K562 (cell line): ENCODE measurements at regions not wholly inside any gene's neighbourhood (a gene's known extent, or its start where the extent isn't known, plus 50 kb on each side); places are given as distances from the start of the nearest gene placed in this dataset.
A peak's percentile ranks its signal among the peaks of the same experiment; 100 is the strongest.

Source experiments
- COPS2 ChIP-seq: fragments of 450-650 bp; conservative IDR thresholded peaks from 2 replicates; pipeline ENCODE4 v1.6.1; 2016; ENCODE audit warnings: mild to moderate bottlenecking, moderate library complexity
- ELF4 ChIP-seq: fragments of 450-650 bp; formaldehyde crosslinking; IDR thresholded peaks from 2 replicates; pipeline ENCODE4 v1.4.0; 2022; ENCODE audit warnings: missing genetic modification characterization
- ERF ChIP-seq: fragments of 450-650 bp; formaldehyde crosslinking; IDR thresholded peaks from 2 replicates; pipeline ENCODE4 v1.4.0; 2020; ENCODE audit warnings: mild to moderate bottlenecking, mixed read lengths
- FOS ChIP-seq: IDR thresholded peaks from 3 replicates; pipeline ENCODE4 v1.6.1; 2011; ENCODE audit not compliant: insufficient read length; ENCODE audit errors: extremely low read depth
- FUS ChIP-seq: fragments of 200-400 bp; formaldehyde crosslinking; optimal IDR thresholded peaks from 2 replicates; pipeline ENCODE3; 2017; ENCODE audit warnings: low read depth, low read length
- HLTF ChIP-seq: fragments of 450-650 bp; IDR thresholded peaks from 2 replicates; pipeline ENCODE4 v1.6.1; 2016
- ILK ChIP-seq: fragments of 450-650 bp; IDR thresholded peaks from 2 replicates; pipeline ENCODE4 v1.6.1; 2016; ENCODE audit warnings: missing genetic modification characterization, low read depth, mild to moderate bottlenecking, missing compliant biosample characterization, moderate library complexity, borderline replicate concordance
- JUNB ChIP-seq: fragments of 450-650 bp; formaldehyde crosslinking; conservative IDR thresholded peaks from 2 replicates; pipeline ENCODE4 v1.4.0; 2020; ENCODE audit warnings: mild to moderate bottlenecking
- KLF13 ChIP-seq: fragments of 450-650 bp; IDR thresholded peaks from 2 replicates; pipeline ENCODE4 v1.6.1; 2016; ENCODE audit warnings: missing genetic modification characterization, low read depth, mild to moderate bottlenecking, missing compliant biosample characterization, moderate library complexity, borderline replicate concordance
- MAFG ChIP-seq: fragments of 450-650 bp; conservative IDR thresholded peaks from 2 replicates; pipeline ENCODE4 v1.6.1; 2016; ENCODE audit warnings: missing genetic modification characterization, missing compliant biosample characterization
- MCM7 ChIP-seq, 2 experiments: fragments of 450-650 bp; IDR thresholded peaks; 2 replicates each; pipeline ENCODE4 v1.6.1; 2016 to 2018
- NFIX ChIP-seq: fragments of 250-450 bp; sonication (Bioruptor Pico); IDR thresholded peaks from 2 replicates; pipeline ENCODE4 v1.4.0; 2020; ENCODE audit warnings: low read depth, mild to moderate bottlenecking, moderate library complexity
- NR3C1 ChIP-seq: sonication (generic); formaldehyde crosslinking; IDR thresholded peaks from 2 replicates; pipeline ENCODE4 v1.8.1; 2022; ENCODE audit warnings: missing genetic modification reagents
- OTX1 ChIP-seq: fragments of 450-650 bp; formaldehyde crosslinking; IDR thresholded peaks from 2 replicates; pipeline ENCODE4 v1.4.0; 2022; ENCODE audit warnings: mild to moderate bottlenecking
- PATZ1 ChIP-seq: fragments of 250-450 bp; sonication (Bioruptor Pico); IDR thresholded peaks from 2 replicates; pipeline ENCODE4 v1.5.0; 2020; ENCODE audit warnings: mild to moderate bottlenecking, borderline replicate concordance
- POLR2A ChIP-seq: fragments of 450-650 bp; conservative IDR thresholded peaks from 2 replicates; pipeline ENCODE4 v1.6.1; 2016
- POLR2H ChIP-seq: IDR thresholded peaks from 2 replicates; pipeline ENCODE4 v1.6.1; 2016; ENCODE audit warnings: missing genetic modification characterization, low read depth, mild to moderate bottlenecking, control low read depth, missing compliant biosample characterization, moderate library complexity
- SMAD3 ChIP-seq: fragments of 450-650 bp; formaldehyde crosslinking; conservative IDR thresholded peaks from 2 replicates; pipeline ENCODE4 v1.4.0; 2020; ENCODE audit warnings: mild to moderate bottlenecking
- SRSF9 ChIP-seq: fragments of 200-400 bp; formaldehyde crosslinking; IDR thresholded peaks from 2 replicates; pipeline ENCODE4 v1.6.1; 2017; ENCODE audit warnings: low read depth, low read length, borderline replicate concordance
- TRIM24 ChIP-seq, 2 experiments: fragments of 450-650 bp; IDR thresholded peaks; 2 replicates each; pipeline ENCODE4 v1.6.1; 2016
- ZBTB49 ChIP-seq: sonication (generic); formaldehyde crosslinking; IDR thresholded peaks from 2 replicates; pipeline ENCODE4 v1.8.0; 2022; ENCODE audit warnings: missing genetic modification reagents, mild to moderate bottlenecking, borderline replicate concordance
- ZNF124 ChIP-seq: sonication (generic); formaldehyde crosslinking; IDR thresholded peaks from 2 replicates; pipeline ENCODE4 v1.8.1; 2022; ENCODE audit warnings: missing genetic modification reagents
- ZNF165 ChIP-seq: fragments of 250-450 bp; sonication (Bioruptor Pico); IDR thresholded peaks from 2 replicates; pipeline ENCODE4 v1.4.0; 2020; ENCODE audit warnings: borderline replicate concordance
- ZNF232 ChIP-seq: sonication (generic); formaldehyde crosslinking; IDR thresholded peaks from 2 replicates; pipeline ENCODE4 v1.8.0; 2022; ENCODE audit warnings: mild to moderate bottlenecking, missing genetic modification reagents
- ZSCAN29 ChIP-seq: fragments of 450-650 bp; IDR thresholded peaks from 2 replicates; pipeline ENCODE4 v1.6.1; 2017
- TF ChIP-seq, protein P1 (sequence below): IDR thresholded peaks from 2 replicates; pipeline ENCODE4 v1.6.1; 2012; ENCODE audit warnings: low read depth, low read length, improper control_type of control experiment, borderline replicate concordance

- TF ChIP-seq PATZ1 (CRISPR knock-in tag) = no peak
- no peak for TF ChIP-seq ERF (CRISPR knock-in tag)
- TF ChIP-seq ZBTB49 (CRISPR knock-in tag) = no peak
- TF ChIP-seq KLF13 = no peak
- TF ChIP-seq FUS = no peak
- TF ChIP-seq ZSCAN29 = no peak
- TF ChIP-seq HLTF = no peak
- no peak for TF ChIP-seq JUNB (CRISPR knock-in tag)
- TF ChIP-seq POLR2H = no peak
- TF ChIP-seq ILK (tag) = no peak
- no peak for TF ChIP-seq ZNF232
- 0 out of 4 replicates have a peak, but pooled peaks of 1 of the 2 experiments have one; percentile 49 for TF ChIP-seq MCM7 (IDR thresholded peaks at IDR 0.05)
- TF ChIP-seq ELF4 = peak; percentile 70; the same call in 1 of the 2 replicates
- TF ChIP-seq FOS = no peak
- no peak for TF ChIP-seq SRSF9
- no peak for TF ChIP-seq ZNF165 (CRISPR knock-in tag)
- TF ChIP-seq, protein P1, sequence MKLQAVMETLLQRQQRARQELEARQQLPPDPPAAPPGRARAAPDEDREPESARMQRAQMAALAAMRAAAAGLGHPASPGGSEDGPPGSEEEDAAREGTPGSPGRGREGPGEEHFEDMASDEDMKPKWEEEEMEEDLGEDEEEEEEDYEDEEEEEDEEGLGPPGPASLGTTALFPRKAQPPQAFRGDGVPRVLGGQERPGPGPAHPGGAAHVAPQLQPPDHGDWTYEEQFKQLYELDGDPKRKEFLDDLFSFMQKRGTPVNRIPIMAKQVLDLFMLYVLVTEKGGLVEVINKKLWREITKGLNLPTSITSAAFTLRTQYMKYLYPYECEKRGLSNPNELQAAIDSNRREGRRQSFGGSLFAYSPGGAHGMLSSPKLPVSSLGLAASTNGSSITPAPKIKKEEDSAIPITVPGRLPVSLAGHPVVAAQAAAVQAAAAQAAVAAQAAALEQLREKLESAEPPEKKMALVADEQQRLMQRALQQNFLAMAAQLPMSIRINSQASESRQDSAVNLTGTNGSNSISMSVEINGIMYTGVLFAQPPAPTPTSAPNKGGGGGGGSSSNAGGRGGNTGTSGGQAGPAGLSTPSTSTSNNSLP = no peak
- peak; percentile 86 for TF ChIP-seq OTX1 (CRISPR knock-in tag)
- TF ChIP-seq NR3C1 (CRISPR knock-in tag) = no peak
- TF ChIP-seq SMAD3 (CRISPR knock-in tag) = no peak
- no peak for TF ChIP-seq MAFG
- TF ChIP-seq POLR2A = no peak
- TF ChIP-seq ZNF124 (CRISPR knock-in tag) = no peak
- TF ChIP-seq TRIM24 (IDR thresholded peaks at IDR 0.05) = no peak
- no peak for TF ChIP-seq NFIX (CRISPR knock-in tag)
- no peak for TF ChIP-seq COPS2
These were observed 75.1 kb downstream of the STRA8 start (continued) for GRCh38 chr7:135308583-135309327.
